ENCODE measurements at regions not wholly inside any gene's neighbourhood (a gene's known extent, or its start where the extent isn't known, plus 50 kb on each side); places are given as distances from the start of the nearest gene placed in this dataset.

DNA sequence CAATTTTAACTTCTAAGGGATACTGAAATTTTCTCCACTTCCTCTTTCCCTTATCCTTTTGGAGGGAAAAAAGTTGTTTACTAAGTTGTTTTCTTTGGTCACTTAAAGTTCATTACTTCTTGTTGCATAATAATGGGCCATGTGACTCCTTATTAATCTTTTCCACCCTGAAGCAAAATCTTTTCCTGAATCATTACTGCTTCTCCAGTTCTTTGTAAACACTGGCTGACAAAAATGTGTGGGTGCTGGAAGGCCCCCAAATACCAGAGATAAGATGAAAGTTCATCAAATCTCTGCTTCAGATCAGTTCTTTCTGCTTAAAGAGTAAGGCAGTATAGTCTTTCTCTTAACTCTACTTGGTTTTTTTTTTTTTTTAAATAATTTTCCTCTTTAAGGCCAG, 108.9 kb upstream of the NHS start:
- Histone ChIP-seq H3K23me2 (ENCODE audit: low read depth, low read length) (no peaks in the 10 kb centered on the region), H3K36me3 (ENCODE audit: control insufficient read depth in 2 of 4, insufficient read depth in 4 of 4, low read length in 3 of 4) (no peaks in the 10 kb centered on the region)
- POLR2A ChIA-PET (ENCODE audit: partially characterized antibody), result no interaction called here
- TF ChIP-seq RFX5 (IDR thresholded peaks at IDR 0.05; ENCODE audit: borderline replicate concordance, low read depth, low read length) (no peak), KDM1A (IDR thresholded peaks at IDR 0.05; ENCODE audit: borderline replicate concordance, low read length) (no peak), HDAC2 (IDR thresholded peaks at IDR 0.05; ENCODE audit: borderline replicate concordance in 1 of 2, low read depth in 2 of 2, low read length in 2 of 2) (no peak), CTBP2 (IDR thresholded peaks at IDR 0.05; ENCODE audit: borderline replicate concordance, insufficient read depth, insufficient read length, low read length) (no peak), RNF2 (IDR thresholded peaks at IDR 0.05; ENCODE audit: borderline replicate concordance, low read depth, low read length, missing control alignments, poor library complexity, severe bottlenecking) (no peak), RXRA (IDR thresholded peaks at IDR 0.05; ENCODE audit: insufficient read depth, low read depth, low read length) (no peak), MAX (IDR thresholded peaks at IDR 0.05) (no peak), PHF8 (conservative IDR thresholded peaks at IDR 0.05; ENCODE audit: low read depth, low read length) (no peak), SP1 (IDR thresholded peaks at IDR 0.05; ENCODE audit: low read depth, low read length) (no peak), KDM5A (IDR thresholded peaks at IDR 0.05; ENCODE audit: low read length) (no peak), SAP30 (IDR thresholded peaks at IDR 0.05; ENCODE audit: insufficient read depth, insufficient replicate concordance, low read length) (no peak), GABPA (IDR thresholded peaks at IDR 0.05; ENCODE audit: borderline replicate concordance, insufficient read depth, low read length) (no peak), CHD2 (IDR thresholded peaks at IDR 0.05; ENCODE audit: low read length) (no peak), CBX8 (IDR thresholded peaks at IDR 0.05; ENCODE audit: borderline replicate concordance, low read depth, low read length) (no peak)

More for the DNA sequence above, 108.9 kb upstream of the NHS start:
- H3K9ac ChIP-seq (replicated peaks in 1 of 4; ENCODE audit: extremely low read depth in 1 of 4, low read depth in 3 of 4, low read length in 3 of 4), result no peak overlapping the region
- H3K79me2 ChIP-seq (ENCODE audit: control insufficient read depth in 1 of 2, insufficient read depth in 2 of 2, low read length in 2 of 2), result no peaks in the 10 kb centered on the region
- no peak overlapping the region for H2BK15ac ChIP-seq (ENCODE audit: low read length)
- no peak overlapping the region for H2BK20ac ChIP-seq (ENCODE audit: low read length)
- H3K4me2 ChIP-seq (ENCODE audit: insufficient read depth in 1 of 2, low read depth in 2 of 2, low read length in 2 of 2), result no peak overlapping the region
- H3K4me1 ChIP-seq (replicated peaks in 1 of 4; ENCODE audit: control insufficient read depth in 3 of 4, insufficient read depth in 4 of 4, low read length in 3 of 4), result no peaks in the 10 kb centered on the region
- no peak for FAIRE-seq
- H2BK120ac ChIP-seq (replicated peaks; ENCODE audit: low read depth, low read length), result no peak overlapping the region
- no peak overlapping the region for H2BK12ac ChIP-seq (ENCODE audit: low read depth, low read length)
- no peak overlapping the region for H3K27ac ChIP-seq (ENCODE audit: low read depth, low read length)
- H3K56ac ChIP-seq (replicated peaks; ENCODE audit: insufficient read length, low read depth, low read length), result no peak overlapping the region
- no peaks in the 10 kb centered on the region; a peak in 1 of 4 replicates for H3K9me3 ChIP-seq (ENCODE audit: insufficient read depth in 2 of 2, low read depth in 1 of 2, low read length in 1 of 2)
- DNase-seq (ENCODE audit: low read depth in 1 of 2, low spot score in 2 of 2), result no peak
- no peaks in the 10 kb centered on the region for H3K79me1 ChIP-seq (ENCODE audit: low read depth, low read length)
- no peak overlapping the region for H3K4ac ChIP-seq (replicated peaks; ENCODE audit: insufficient read length, low read depth, low read length)
- no peak overlapping the region for H2BK5ac ChIP-seq (ENCODE audit: low read depth, low read length)
- H4K20me1 ChIP-seq (replicated peaks in 1 of 2; ENCODE audit: control insufficient read depth in 1 of 2, insufficient read depth in 2 of 2, low read length in 2 of 2), result no peaks in the 10 kb centered on the region
- no peak overlapping the region for H4K8ac ChIP-seq (ENCODE audit: extremely low read depth, insufficient read depth, low read length)
- no peaks in the 10 kb centered on the region for H3K27me3 ChIP-seq (replicated peaks in 1 of 4; ENCODE audit: control insufficient read depth in 3 of 4, extremely low read depth in 1 of 4, insufficient read depth in 3 of 4, low read length in 3 of 4)
- no peak overlapping the region for H4K5ac ChIP-seq (ENCODE audit: insufficient read length, low read depth, low read length)
- H3K18ac ChIP-seq (ENCODE audit: extremely low read depth, low read length), result no peak overlapping the region
- no peak overlapping the region for H3K4me3 ChIP-seq (ENCODE audit: extremely low read depth in 1 of 4, insufficient read depth in 2 of 4, low read depth in 3 of 4, low read length in 4 of 4)
- H2AFZ ChIP-seq (ENCODE audit: low read length), result no peak overlapping the region
- CTCF ChIA-PET (ENCODE audit: partially characterized antibody), result interaction anchor here (2.0 kb wide), 1 partner anchor 145 kb away, joined by 5 read pairs; no protein-coding TSS in a partner anchor
- no peak overlapping the region for H3K14ac ChIP-seq (ENCODE audit: insufficient read length)
- no peak overlapping the region for H4K91ac ChIP-seq (replicated peaks; ENCODE audit: insufficient read length, low read length)
- H3K23ac ChIP-seq (ENCODE audit: insufficient read length), result no peak overlapping the region
- no peak overlapping the region for H2AK5ac ChIP-seq (ENCODE audit: low read depth, low read length)

Data from H1 (cell line).